SW 1271 (cell line): ENCODE measurements at regions not wholly inside any gene's neighbourhood (a gene's known extent, or its start where the extent isn't known, plus 50 kb on each side); places are given as distances from the start of the nearest gene placed in this dataset.
"Not testable (repeated sequence)": the region's sequence is repeated elsewhere in the genome, so short reads cannot be mapped to it uniquely, and the experiment has no call there.

Experiments used
- DNase-seq, 2 experiments: peaks; one replicate each; lab custom pipeline; 2025; lab: John Stamatoyannopoulos, UW

DNA sequence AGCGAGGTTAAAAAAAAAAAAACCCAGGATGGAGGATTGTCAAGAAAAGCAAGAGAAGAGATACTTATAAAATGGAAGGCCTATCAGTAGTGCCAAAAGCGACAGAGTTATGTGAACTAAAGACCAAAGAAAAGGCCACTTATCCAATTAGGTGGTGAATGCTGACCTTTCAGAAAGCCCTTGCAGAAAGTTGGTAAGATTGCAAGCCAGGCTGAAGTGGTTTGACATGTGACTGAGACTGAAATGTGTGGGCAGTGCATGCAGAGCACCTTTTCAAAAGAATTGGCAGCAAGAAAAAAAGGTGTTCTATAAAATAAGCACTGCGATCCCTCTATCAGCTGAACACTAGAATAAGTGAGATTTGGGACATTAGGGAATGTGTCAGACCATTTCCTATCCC, 379.4 kb upstream of the FAM98A start:
- DNase-seq: no peak

DNA sequence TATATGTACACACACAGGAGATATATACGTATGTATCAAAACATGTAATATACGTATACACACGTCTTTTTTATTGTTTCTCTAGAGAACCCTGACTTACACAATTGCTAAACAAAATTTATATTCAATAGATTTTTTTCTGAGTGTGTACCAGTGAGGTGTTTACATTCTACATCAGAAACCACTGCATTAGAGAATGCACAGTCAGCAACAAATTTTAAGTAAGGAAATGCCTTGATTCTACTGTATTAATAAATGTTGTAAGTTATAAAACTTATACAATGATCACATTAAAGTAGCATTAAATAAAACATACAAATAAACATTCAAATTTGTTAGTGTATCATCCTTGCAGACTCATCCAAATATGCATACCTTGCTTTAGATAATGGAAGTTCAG, 376.4 kb upstream of the FAM98A start:
- DNase-seq: no peak

DNA sequence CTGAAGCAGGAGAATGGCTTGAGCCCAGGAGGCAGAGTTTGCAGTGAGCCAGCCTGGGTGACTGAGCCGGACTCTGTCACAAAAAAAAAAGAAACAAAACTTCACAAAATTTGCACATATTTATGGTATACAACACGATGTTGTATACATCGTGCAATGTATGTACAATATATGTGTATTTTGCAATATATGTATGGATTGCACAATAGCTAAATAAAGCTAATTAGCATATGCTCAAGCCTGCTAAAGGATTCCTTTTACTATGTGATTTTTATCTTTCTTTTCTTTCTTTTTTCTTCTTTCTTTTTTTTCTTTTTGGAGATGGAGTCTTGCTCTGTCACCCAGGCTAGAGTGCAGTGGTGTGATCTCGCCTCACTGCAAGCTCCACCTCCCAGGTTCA, 368.0 kb upstream of the FAM98A start:
- no peak for DNase-seq

DNA sequence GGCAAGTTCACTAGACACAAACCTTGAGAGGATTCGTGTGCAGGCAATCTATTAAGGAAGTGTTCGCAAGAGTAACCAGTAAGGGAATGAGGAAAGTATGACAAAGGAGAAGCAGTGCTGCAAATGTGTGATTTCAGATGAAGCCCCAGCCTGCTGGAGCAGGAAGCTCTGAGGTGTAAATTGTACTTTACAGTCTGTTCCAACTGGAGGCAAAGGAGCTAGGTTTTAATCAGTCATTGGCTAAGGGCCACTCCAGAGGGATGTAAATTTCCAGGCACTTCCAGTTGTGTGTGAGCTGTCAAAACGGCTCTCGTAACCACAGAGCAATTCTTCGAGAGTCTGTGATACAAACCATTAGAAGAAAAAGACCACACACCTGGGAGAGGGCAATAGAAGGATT, 359.5 kb upstream of the FAM98A start:
- DNase-seq: no peak

DNA sequence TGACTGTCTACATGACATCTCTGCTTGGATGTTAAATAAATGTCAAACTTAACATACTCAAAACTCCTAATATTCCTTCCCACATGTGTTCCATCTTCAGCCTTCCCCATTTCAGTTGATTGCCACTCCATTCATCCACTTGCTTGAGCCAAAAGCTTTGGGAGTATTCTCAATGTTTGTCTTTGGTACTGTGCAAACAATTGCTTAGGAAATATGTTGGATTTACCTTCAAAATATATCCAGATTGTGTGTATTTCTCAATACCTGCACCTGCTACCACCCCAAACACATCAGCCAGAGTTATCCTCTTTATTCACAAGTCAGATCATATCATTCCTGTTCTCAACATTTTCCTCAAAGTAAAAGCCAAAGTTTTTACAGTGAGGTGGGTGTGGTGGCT, 350.3 kb upstream of the FAM98A start:
- DNase-seq: no peak

DNA sequence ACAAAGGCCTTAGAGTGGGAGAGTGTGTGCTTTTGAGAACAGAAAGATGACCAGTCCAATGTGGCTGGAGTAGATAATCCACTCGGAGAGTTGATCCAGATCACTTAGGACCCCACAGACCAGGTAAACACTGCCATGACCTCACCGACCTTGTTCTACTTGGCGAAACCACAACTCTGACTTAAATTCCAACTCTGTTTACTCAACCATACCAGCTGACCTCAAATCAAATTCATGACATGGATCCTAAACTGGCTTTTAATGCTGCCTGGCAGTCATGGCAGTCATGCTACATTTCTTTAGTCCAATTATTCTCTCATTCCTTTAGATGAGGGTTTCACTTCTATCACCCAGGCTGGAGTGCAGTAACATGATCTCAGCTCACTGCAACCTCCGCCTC, 347.1 kb upstream of the FAM98A start:
- no peak for DNase-seq

DNA sequence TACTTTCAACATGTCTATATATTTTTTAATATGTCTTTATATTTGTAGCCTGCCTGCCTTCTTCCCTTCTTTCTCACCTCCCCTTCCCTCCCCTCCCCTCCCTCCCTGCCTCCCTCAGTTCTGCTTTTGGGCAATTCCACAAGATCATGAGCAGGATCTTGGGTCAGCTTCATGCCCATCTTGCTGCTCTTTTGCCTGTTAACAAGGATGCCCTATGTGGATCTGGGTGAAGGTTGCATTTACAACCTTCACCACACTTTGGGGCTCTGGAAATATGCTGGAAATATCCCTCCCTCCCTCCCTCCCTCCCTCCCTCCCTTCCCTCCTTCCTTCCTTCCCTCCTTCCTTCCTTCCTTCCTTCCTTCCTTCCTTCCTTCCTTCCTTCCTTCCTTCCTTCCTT, 334.1 kb upstream of the FAM98A start:
- no peak for DNase-seq

DNA sequence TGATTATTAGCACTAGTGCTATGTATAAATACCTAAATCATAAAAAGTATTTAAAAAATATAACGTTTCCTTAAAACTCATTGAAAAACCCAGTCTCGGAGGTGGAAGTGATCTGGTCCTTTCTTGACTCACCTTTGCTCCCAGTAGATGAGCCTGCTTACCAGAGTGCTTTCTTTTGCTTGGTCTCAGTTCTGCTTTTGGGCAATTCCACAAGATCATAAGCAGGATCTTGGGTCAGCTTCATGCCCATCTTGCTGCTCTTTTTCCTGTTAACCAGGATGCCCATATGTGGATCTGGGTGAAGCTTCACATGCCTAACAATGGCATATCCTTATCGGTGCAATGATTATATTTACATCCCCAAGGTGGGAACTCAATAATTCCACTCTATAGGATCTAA, 332.1 kb upstream of the FAM98A start:
- no peak for DNase-seq

DNA sequence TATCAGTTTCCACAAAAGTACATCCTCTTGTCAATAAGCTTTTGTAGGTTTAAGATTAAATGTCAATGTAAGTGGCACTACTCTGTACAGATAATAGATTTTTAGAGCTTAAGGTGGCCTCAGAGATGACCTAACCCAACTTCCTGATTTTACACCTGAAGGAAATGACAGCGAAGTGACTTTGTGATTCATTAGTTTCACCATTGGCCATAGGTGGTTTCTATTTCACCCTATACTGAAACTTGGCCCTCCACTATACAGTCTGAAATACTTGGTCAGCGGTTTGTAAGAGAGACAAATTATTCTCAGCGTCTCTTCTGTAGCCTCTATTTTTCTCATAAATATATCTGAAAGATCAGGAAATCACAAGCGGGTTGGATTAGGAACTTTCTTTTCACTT, 330.4 kb upstream of the FAM98A start:
- DNase-seq: no peak

DNA sequence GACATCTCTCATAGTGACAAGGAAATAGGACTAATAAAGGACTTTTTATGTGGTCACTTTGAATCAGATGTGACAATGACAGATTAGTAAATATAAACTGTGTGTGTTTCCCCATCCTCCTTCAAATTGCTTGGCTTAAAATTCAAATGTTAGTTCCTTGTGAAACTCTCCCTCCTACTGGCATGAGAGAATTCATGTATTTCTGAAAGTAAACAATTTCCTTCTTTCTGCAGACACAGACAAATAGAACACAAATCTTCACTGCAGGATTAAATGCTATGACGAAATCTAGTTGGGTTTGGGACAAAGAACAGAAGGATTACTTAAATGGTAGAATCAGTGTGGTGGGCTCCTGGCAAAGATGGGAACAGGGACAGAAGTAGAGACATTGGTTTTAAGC, 328.7 kb upstream of the FAM98A start:
- no peak for DNase-seq

DNA sequence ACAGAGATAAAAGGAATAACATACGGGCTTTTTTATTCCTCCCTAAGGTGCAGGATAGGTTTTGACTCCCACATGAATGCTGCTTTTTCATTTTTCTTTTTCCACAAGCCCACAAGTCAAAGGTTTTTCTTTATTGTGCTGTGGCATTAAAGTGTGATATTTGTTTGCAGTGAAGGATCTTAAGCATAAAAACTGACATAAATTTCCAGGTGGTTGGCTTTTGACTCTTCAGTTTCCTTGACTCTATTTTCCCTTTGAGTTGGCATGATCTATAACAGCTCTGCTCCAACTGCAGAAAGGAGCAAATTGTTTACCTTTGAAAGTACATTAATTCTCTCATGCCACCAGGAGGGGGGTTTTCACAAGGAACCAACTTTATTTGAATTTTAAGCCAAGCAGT, 326.2 kb upstream of the FAM98A start:
- no peak for DNase-seq

DNA sequence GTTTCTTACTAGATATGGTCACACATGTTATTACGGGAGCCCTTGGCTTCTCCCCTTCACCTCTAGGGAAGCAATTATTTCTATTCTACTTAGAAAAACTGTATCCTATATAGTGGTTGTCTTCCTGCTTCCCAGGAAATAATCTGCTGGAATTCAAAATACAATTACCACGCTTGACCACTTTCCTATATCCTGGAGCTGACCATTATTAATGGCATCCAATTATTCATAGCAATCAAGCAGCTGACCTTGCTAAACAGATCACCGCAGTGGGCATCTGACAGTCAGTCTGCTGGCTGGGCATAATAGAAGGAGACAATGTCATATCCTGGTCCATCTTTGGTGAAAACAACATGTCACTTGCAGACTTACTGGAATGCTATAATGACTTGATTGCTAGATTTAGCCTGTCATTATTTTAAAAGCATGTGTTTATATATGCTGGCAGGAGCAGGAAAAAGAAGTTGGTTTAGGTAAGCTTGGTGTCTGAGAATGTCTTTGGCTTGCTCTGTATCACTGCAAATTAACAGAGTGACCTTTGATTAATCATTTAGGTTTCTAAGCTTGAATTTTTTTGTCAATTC, 325.6 kb upstream of the FAM98A start:
- DNase-seq: no peak

DNA sequence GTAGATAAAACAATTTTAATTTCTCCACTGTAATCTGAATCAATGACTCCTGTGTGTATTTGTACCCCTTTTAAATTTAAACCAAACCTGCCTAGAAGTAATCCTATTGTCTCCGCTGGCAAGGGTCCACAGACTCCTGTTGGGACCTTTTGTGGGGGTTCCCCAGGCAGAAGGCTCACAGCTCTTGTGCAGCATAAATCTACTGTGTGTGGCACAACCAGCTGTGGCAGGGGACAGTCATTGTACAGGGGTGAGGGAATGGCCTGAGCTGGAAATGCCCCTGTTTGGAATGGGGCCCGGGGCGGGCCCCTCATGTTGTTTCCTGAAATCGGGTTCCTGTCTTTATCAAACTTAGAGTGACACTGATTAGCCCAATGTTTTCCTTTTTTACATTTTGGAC, 318.2 kb upstream of the FAM98A start:
- no peak for DNase-seq

DNA sequence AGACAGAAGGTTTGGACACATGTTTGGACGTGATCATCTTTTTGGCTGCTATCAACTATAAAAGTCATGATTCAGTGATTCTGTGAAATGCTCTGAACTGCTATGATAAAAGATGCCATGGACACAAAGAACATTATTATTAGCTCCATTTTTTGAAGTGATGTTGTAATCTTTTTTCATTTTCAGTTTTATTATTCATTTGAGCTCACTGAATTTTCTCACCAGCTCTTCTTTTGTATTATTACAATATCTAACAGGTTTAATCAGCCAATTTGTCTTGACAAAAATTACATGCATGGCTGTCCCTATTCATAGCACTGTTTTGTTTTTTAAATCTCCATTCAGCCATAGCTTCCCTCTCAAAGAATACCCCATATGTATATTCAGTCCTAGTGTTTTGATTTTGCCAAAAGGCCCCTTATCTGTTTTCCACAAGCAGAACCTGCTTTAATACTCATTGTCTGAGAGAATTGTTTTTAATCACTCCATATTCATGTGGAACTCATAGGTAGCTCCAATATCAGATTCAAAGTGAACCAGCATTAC, 314.0 kb upstream of the FAM98A start:
- DNase-seq: no peak

DNA sequence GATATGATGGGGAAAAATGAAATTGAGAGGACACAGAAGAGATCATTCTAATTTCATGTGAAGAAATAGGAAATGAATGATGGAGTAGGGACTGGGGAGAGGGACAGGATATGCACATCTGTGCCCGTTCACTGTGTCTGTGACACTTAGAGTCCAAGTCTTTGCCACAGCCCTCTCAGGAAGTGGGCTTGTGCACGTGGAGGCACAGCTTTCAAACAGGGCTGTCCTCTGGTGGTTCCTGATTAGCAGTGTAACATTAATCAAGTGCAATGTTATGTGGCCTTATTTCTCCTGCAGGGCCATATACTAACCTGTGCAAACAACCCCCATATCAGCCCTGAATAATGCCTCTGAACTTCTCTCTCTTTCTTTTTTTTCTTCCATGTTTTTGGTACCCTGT, 312.2 kb upstream of the FAM98A start:
- DNase-seq: no peak

DNA sequence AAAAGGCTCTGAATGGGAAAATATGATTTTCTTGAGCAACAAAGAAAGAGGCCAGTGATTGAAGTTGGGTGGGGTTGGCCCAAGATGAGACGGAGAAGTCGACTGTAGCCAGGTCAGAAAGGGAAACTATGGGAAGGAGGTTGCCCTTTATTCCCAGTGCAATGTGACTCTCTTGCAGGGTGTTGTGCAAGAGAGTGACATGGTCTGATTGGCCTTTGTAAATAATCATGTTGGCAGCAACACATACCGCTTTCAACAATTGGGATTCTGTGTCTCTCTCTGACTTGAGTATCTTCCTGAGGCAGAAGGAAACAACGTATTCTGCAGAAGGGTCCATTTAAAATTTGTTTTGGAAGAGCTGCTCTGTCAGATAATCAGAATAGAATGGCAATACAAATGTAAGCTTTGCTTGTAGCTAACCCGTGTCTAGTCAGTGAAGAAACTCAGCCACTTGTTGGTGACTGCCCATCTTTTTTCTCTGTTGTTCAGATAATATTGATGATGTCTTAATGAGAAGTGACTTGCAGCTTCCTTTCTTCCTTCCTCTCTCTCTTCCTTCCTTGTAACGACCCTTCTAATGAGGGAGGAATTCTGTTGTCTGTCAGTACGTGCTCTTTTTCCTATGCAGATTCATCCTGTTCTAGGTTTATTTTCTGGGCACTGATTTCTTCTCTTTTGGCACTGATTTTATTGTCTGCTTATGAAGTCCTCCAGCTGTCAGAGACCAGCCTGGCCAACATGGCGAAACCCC, 311.0 kb upstream of the FAM98A start:
- no peak for DNase-seq

DNA sequence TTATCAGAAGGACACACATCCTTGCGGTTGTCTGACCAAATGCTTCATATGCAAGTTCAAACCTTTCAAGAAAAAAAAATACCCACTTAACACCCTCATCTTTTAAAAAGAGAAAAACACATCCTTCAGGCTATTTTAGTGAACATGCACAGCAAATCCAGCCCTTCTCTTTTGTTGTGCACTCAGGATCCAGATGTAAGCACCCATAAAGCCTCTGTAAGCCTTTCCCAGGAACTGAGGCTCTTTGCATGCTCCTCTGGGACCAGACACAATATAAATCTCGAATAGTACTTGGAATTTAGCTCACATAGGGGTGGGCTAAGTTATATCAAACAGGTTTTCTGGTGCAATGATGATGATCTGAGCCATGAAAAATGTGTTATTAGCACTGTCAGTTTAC, 308.8 kb upstream of the FAM98A start:
- DNase-seq: no peak

DNA sequence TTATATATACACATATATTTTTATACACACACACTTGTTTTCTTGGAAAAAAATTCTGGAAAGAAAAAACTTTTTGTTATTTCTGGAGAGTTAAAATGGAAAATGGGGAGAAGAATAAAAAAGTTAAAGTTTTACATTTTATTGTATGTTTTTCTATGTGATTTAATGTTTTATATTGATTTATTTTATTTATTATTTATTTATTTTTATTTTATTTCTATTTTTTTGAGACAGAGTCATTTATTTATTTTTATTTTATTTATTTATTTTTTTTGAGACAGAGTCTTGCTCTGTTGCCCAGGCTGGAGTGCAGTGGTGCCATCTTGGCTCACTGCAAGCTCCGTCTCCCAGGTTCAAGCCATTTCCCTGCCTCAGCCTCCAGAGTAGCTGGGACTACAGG, 307.0 kb upstream of the FAM98A start:
- not testable (repeated sequence) for DNase-seq

DNA sequence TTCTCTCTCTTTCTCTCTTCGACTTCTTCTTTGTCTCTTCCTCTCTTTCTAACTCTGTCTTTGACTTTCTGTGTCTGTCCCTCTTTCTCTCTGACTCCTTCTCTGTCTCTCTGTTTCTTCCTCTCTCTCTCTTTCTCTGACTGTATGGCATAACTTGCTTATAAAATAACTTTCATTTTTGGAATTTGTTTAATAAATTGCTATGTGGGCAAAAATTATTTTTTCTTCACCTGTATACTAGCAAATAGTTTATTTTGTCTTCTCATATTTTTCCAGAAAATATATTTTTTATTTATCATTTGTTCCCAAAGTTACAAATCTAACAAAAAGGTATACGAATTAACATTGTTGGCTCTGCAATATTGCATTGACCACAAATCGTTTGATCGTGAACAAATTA, 305.7 kb upstream of the FAM98A start:
- DNase-seq: no peak

DNA sequence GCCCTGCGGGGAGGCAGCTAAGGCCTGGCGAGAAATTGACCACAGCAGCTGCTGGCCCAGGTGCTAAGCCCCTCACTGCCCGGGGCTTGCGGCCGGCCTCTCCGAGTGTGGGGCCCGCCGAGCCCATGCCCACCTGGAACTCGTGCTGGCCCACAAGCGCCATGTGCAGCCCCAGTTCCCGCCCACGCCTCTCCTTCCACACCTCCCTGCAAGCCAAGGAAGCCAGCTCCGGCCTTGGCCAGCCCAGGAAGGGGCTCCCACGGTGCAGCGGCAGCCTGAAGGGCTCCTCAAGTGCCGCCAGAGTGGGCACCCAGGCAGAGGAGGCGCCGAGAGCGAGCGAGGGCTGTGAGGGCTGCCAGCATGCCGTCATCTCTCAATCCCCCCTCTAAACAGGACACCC, 304.6 kb upstream of the FAM98A start:
- no peak for DNase-seq

DNA sequence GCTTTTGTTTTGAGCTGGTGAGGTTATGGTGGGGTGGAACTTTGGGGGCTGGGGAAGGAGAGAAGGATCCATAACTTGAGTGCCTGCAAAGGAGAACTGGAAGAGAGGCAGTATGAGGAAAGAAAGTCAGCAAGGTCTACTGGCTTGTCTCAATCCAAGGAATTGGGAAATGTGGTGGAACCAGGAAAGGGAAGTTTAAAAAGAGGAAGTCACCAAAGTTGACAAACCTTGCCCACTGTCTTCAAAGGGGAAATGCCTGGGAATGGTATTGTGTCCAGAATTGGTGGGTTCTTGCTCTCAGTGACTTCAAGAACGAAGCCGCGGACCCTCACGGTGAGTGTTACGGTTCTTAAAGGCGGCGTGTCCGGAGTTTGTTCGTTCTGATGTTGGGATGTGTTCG, 304.1 kb upstream of the FAM98A start:
- DNase-seq: no peak

DNA sequence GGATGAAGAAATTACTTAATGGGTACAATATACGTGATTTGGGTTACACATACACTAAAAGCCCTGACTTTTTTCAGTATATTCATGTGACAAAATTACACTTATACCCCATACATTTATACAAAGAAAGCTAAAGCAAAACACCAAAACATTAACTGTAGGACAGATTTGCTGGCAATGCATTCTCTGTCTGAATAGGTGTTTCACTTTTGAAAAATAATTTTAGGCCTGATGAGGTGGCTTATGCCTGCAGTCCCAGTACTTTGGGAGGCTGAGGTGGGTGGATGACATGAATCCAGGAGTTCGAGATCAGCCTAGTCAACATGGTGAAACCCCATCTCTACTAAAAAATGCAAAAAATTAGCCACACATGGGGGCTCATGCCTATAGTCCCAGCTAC, 301.5 kb upstream of the FAM98A start:
- no peak for DNase-seq

DNA sequence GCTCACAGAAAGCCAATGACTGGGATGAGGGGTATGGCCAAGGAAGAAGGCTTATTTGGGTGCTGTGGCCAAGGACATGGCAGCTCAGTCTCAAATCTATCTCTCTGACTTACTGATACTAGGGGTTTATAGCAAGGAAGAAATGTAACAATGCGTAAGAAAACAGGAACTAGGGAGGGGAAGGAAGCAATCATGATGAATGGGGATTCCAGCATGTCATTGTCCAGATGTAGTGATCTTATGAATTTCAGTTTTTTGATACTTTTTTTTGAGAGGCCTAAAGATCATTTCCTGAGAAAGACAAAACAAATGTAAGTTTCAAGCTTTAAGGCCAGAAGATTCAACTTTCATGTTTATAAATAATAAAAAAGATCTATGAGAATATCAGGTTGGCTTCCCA, 298.6 kb upstream of the FAM98A start:
- DNase-seq: no peak

DNA sequence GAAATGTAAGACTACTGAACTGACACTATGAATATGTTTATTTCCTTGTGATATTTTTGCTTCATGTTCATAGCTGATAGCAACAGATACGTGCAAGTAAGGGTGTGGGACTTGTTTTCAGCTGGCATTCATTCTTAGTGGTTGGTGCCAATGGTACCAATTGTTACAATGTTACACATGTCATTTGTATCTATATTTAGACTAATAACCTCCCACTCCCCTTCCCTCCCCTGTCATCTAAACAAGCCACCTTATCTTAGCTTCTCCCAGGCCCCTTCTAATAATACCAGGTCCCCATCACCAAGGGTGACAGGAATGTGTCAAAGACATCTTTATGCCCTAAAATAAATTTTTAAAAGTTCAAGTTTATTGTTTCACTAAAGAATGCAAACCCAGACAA, 294.7 kb upstream of the FAM98A start:
- no peak for DNase-seq
